ENCODE measurements at regions not wholly inside any gene's neighbourhood (a gene's known extent, or its start where the extent isn't known, plus 50 kb on each side); places are given as distances from the start of the nearest gene placed in this dataset.

GRCh38 chr9:22392523-22392922 lies 54.1 kb upstream of the DMRTA1 start:
- H3K79me2 ChIP-seq (ENCODE audit: control insufficient read depth, insufficient read depth, low read length), result no peaks in the 10 kb centered on the region
- H3K4me1 ChIP-seq (ENCODE audit: control insufficient read depth, extremely low read depth, insufficient read depth, low read length), result no peaks in the 10 kb centered on the region
- H3K36me3 ChIP-seq (ENCODE audit: control insufficient read depth, insufficient read depth, low read length), result no peaks in the 10 kb centered on the region
- no peak overlapping the region for H2AFZ ChIP-seq (ENCODE audit: low read length)
- H3K9me3 ChIP-seq (ENCODE audit: control insufficient read depth, insufficient read depth, low read depth, low read length), result no peaks in the 10 kb centered on the region
- H3K27me3 ChIP-seq (ENCODE audit: control insufficient read depth, insufficient read depth, low read length), result no peaks in the 10 kb centered on the region
- no peak overlapping the region for H3K4me3 ChIP-seq (replicated peaks in 1 of 4; ENCODE audit: control extremely low read depth in 1 of 4, insufficient read depth in 1 of 4, low read depth in 3 of 4, low read length in 4 of 4)
- H3K9ac ChIP-seq (ENCODE audit: insufficient read depth, low read length), result no peak overlapping the region
- DNase-seq (ENCODE audit: low read depth in 2 of 2), result no peak
- no peaks in the 10 kb centered on the region for H4K20me1 ChIP-seq (ENCODE audit: control insufficient read depth, extremely low read depth, insufficient read depth, low read length)
- TF ChIP-seq CTCF (conservative IDR thresholded peaks at IDR 0.05 in 1 of 2, IDR thresholded peaks at IDR 0.05 in 1 of 2; ENCODE audit: low read depth in 1 of 2, low read length in 2 of 2) (no peak), EZH2 (IDR thresholded peaks at IDR 0.05; ENCODE audit: low read length, missing control alignments) (no peak)
- H3K4me2 ChIP-seq (ENCODE audit: extremely low read depth, insufficient read depth, low read length), result no peak overlapping the region
- no peak overlapping the region for H3K27ac ChIP-seq (ENCODE audit: insufficient read depth, low read length)

DNA sequence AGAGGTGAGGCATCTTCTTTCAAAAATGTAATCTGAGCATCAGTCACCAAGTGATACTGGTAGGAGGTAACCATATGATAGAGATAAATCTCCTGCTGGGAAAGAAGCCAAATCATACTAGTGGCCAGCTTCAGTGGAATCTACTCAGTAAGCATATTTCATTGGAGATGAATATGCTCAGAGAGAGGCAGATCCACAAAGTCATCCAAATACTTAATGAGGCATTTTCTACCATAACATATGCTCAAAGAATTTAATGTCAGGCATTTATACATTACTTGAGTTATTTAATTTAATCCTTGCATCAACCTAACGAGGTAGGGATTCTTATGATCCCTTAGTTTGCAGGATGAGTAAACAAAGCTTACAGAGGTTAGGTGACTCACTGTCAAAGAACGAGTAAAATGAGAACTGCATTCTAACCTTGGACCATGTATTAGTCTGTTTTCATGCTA lies 50.9 kb upstream of the DMRTA1 start:
- DNase-seq (ENCODE audit: low read depth in 2 of 2), result peak in 1 of 2 donors; percentile 83

More for the DNA sequence above, 50.9 kb upstream of the DMRTA1 start:
- Histone ChIP-seq H3K27me3 (ENCODE audit: control insufficient read depth, insufficient read depth, low read length) (no peaks in the 10 kb centered on the region), H3K4me2 (ENCODE audit: extremely low read depth, insufficient read depth, low read length) (no peak overlapping the region), H3K4me3 (replicated peaks in 1 of 4; ENCODE audit: control extremely low read depth in 1 of 4, insufficient read depth in 1 of 4, low read depth in 3 of 4, low read length in 4 of 4) (no peak overlapping the region), H3K9ac (ENCODE audit: insufficient read depth, low read length) (no peak overlapping the region), H3K36me3 (ENCODE audit: control insufficient read depth, insufficient read depth, low read length) (no peaks in the 10 kb centered on the region), H3K9me3 (ENCODE audit: control insufficient read depth, insufficient read depth, low read depth, low read length) (no peaks in the 10 kb centered on the region), H2AFZ (ENCODE audit: low read length) (no peak overlapping the region), H4K20me1 (ENCODE audit: control insufficient read depth, extremely low read depth, insufficient read depth, low read length) (no peaks in the 10 kb centered on the region), H3K27ac (ENCODE audit: insufficient read depth, low read length) (no peak overlapping the region), H3K79me2 (ENCODE audit: control insufficient read depth, insufficient read depth, low read length) (no peaks in the 10 kb centered on the region), H3K4me1 (ENCODE audit: control insufficient read depth, extremely low read depth, insufficient read depth, low read length) (no peaks in the 10 kb centered on the region)
- TF ChIP-seq EZH2 (IDR thresholded peaks at IDR 0.05; ENCODE audit: low read length, missing control alignments) (no peak), CTCF (conservative IDR thresholded peaks at IDR 0.05 in 1 of 2, IDR thresholded peaks at IDR 0.05 in 1 of 2; ENCODE audit: low read depth in 1 of 2, low read length in 2 of 2) (no peak)

Data from fibroblast of lung (primary cell).